ENCODE measurements at regions not wholly inside any gene's neighbourhood (a gene's known extent, or its start where the extent isn't known, plus 50 kb on each side); places are given as distances from the start of the nearest gene placed in this dataset.

DNA sequence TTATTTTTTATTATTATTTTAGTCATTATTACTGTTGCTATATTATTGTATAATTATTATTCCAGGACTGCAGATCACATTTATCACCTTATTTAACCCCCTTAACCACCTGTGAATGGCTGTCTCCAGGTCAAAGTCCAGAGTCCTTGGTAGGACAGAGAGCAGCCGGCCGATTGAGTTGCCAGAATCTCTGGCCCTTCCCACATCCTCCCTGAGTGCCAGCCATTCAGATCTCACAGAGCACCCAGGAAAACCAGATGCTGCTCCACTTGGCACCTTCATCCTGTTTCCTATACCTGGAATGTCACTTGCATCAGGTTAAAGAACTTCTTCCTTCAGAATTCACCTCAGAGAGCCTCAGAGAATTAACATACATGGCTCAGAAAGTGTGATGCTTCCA, 101.1 kb downstream of the ELAPOR2 start:
- TF ChIP-seq EZH2 (IDR thresholded peaks at IDR 0.05; ENCODE audit: insufficient read depth, poor library complexity, severe bottlenecking) (no peak), EZH2phosphoT487 (IDR thresholded peaks at IDR 0.05; ENCODE audit: insufficient read depth, low read depth) (no peak)
- Histone ChIP-seq H3K4me2 (ENCODE audit: unreplicated experiment) (no peak overlapping the region), H3K9me3 (ENCODE audit: low read depth) (no peaks in the 10 kb centered on the region), H3F3A (ENCODE audit: insufficient read depth) (no peaks in the 10 kb centered on the region), H3K27ac (no peak overlapping the region), H3K36me3 (ENCODE audit: low read depth) (no peaks in the 10 kb centered on the region), H3K9me2 (ENCODE audit: insufficient read depth) (no peaks in the 10 kb centered on the region), H3K79me2 (ENCODE audit: insufficient read depth) (no peaks in the 10 kb centered on the region), H4K20me1 (ENCODE audit: insufficient read depth) (no peaks in the 10 kb centered on the region), H2AFZ (no peak overlapping the region), H3K27me3 (replicated peaks; ENCODE audit: insufficient read depth) (no peaks in the 10 kb centered on the region), H3K4me3 (no peak overlapping the region), H3K9ac (no peak overlapping the region), H3K4me1 (ENCODE audit: insufficient read depth) (0 out of 2 replicates have a peak, but pooled peaks cover 2% of the 10 kb centered on the region)
- in situ Hi-C loops (cut with MboI), result no loop called here
- WGBS, 2 experiments (ENCODE audit: low coverage in 1 of 2, low lambda C conversion rate in 2 of 2, missing lambda C conversion rate in 2 of 2), result 91 to 92% methylated on average over 2 of the region's 2 CpGs
- no peak for DNase-seq

DNA sequence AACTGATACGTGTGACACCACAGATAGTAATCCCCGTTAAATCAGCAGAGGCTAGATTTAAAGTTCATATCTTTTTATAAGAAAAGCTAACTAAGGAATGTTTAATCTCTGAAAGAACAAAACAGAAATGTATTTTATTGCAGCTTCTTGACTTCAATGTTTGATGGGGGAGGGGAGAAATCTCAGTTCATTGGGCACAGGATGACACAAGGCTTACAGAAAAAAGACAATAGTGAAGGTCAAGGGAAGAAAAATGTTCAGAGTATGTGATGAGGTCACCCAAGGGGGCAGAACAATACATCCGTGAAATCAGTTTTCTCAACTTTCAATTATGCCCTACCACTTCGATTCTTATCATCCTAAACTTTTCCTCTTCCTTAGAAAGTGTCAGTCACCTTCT, 102.9 kb downstream of the ELAPOR2 start:
- no peaks in the 10 kb centered on the region for H3F3A ChIP-seq (ENCODE audit: insufficient read depth)
- H3K27me3 ChIP-seq (replicated peaks; ENCODE audit: insufficient read depth), result no peaks in the 10 kb centered on the region
- H3K4me3 ChIP-seq, result no peak overlapping the region
- 76 to 78% methylated on average over 4 of the region's 4 CpGs for WGBS, 2 experiments (ENCODE audit: low coverage in 1 of 2, low lambda C conversion rate in 2 of 2, missing lambda C conversion rate in 2 of 2)
- no peaks in the 10 kb centered on the region for H3K4me1 ChIP-seq (ENCODE audit: insufficient read depth)
- H4K20me1 ChIP-seq (ENCODE audit: insufficient read depth), result no peaks in the 10 kb centered on the region
- in situ Hi-C loops (cut with MboI), result no loop called here
- no peak overlapping the region for H2AFZ ChIP-seq
- no peak for DNase-seq
- H3K36me3 ChIP-seq (ENCODE audit: low read depth), result no peaks in the 10 kb centered on the region
- no peak overlapping the region for H3K9ac ChIP-seq
- TF ChIP-seq EZH2 (IDR thresholded peaks at IDR 0.05; ENCODE audit: insufficient read depth, poor library complexity, severe bottlenecking) (no peak), EZH2phosphoT487 (IDR thresholded peaks at IDR 0.05; ENCODE audit: insufficient read depth, low read depth) (no peak)
- no peak overlapping the region for H3K4me2 ChIP-seq (ENCODE audit: unreplicated experiment)
- H3K9me2 ChIP-seq (ENCODE audit: insufficient read depth), result no peaks in the 10 kb centered on the region
- no peak overlapping the region for H3K27ac ChIP-seq
- no peaks in the 10 kb centered on the region for H3K9me3 ChIP-seq (ENCODE audit: low read depth)
- H3K79me2 ChIP-seq (ENCODE audit: insufficient read depth), result no peaks in the 10 kb centered on the region

DNA sequence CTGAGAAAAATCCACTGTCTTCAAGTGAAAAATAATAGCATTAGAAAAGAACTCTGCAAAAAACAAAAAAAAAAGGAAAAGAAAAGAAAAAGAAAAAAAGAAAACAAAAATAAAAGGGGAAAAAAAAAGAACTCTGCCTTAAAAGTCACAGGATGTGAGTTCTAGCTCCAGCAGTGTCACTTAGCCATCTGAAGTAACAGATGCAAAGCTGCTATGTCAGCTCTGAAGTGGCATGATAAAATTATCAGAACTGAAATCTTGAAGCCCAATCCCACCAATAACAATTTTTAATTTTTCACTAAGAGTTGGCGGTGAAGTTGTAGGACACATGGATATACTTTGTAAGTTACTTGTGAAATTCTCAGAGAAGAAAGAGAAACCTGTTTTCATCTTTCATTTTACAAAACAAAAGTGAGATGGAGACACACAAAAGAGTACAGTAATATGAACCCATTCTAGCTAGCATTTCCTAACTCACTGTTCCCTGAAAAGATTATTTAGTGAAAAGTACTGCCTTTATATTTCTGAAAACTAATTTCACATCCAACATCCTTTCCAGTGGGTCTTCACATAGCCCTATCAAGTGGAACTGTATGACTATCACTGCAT, 103.5 kb downstream of the ELAPOR2 start:
- H4K20me1 ChIP-seq (ENCODE audit: insufficient read depth), result no peaks in the 10 kb centered on the region
- no peaks in the 10 kb centered on the region for H3K36me3 ChIP-seq (ENCODE audit: low read depth)
- H3K9me3 ChIP-seq (ENCODE audit: low read depth), result no peaks in the 10 kb centered on the region
- H2AFZ ChIP-seq, result no peak overlapping the region
- no peak for TF ChIP-seq EZH2 (IDR thresholded peaks at IDR 0.05; ENCODE audit: insufficient read depth, poor library complexity, severe bottlenecking)
- no peaks in the 10 kb centered on the region for H3K4me1 ChIP-seq (ENCODE audit: insufficient read depth)
- in situ Hi-C loops (cut with MboI), result no loop called here
- no peaks in the 10 kb centered on the region for H3K9me2 ChIP-seq (ENCODE audit: insufficient read depth)
- 90 to 97% methylated on average over 1 of the region's 1 CpG for WGBS, 2 experiments (ENCODE audit: low coverage in 1 of 2, low lambda C conversion rate in 2 of 2, missing lambda C conversion rate in 2 of 2)
- no peaks in the 10 kb centered on the region for H3F3A ChIP-seq (ENCODE audit: insufficient read depth)
- no peaks in the 10 kb centered on the region for H3K27me3 ChIP-seq (replicated peaks; ENCODE audit: insufficient read depth)
- H3K4me3 ChIP-seq, result no peak overlapping the region
- H3K9ac ChIP-seq, result no peak overlapping the region
- no peak overlapping the region for H3K4me2 ChIP-seq (ENCODE audit: unreplicated experiment)
- no peak overlapping the region for H3K27ac ChIP-seq
- no peak for DNase-seq
- H3K79me2 ChIP-seq (ENCODE audit: insufficient read depth), result no peaks in the 10 kb centered on the region

- H3K9me3 ChIP-seq (ENCODE audit: low read depth), result no peaks in the 10 kb centered on the region
- H3K9me2 ChIP-seq (ENCODE audit: insufficient read depth), result no peaks in the 10 kb centered on the region
- no peak overlapping the region for H3K4me3 ChIP-seq
- no peaks in the 10 kb centered on the region for H3K36me3 ChIP-seq (ENCODE audit: low read depth)
- H2AFZ ChIP-seq, result no peak overlapping the region
- TF ChIP-seq EZH2 (IDR thresholded peaks at IDR 0.05; ENCODE audit: insufficient read depth, poor library complexity, severe bottlenecking), result no peak
- TF ChIP-seq EZH2phosphoT487 (IDR thresholded peaks at IDR 0.05; ENCODE audit: insufficient read depth, low read depth), result no peak
- H3K79me2 ChIP-seq (ENCODE audit: insufficient read depth), result no peaks in the 10 kb centered on the region
- no peaks in the 10 kb centered on the region for H3K27me3 ChIP-seq (replicated peaks; ENCODE audit: insufficient read depth)
- no peak for DNase-seq
- no peaks in the 10 kb centered on the region for H4K20me1 ChIP-seq (ENCODE audit: insufficient read depth)
- H3F3A ChIP-seq (ENCODE audit: insufficient read depth), result no peaks in the 10 kb centered on the region
- in situ Hi-C loops (cut with MboI), result no loop called here
- no peak overlapping the region for H3K27ac ChIP-seq
- no peak overlapping the region for H3K4me2 ChIP-seq (ENCODE audit: unreplicated experiment)
- no peak overlapping the region for H3K9ac ChIP-seq
- no peaks in the 10 kb centered on the region for H3K4me1 ChIP-seq (ENCODE audit: insufficient read depth)
Measured at GRCh38 chr7:86954971-86955370, 104.5 kb downstream of the ELAPOR2 start.
